ENCODE measurements at regions not wholly inside any gene's neighbourhood (a gene's known extent, or its start where the extent isn't known, plus 50 kb on each side); places are given as distances from the start of the nearest gene placed in this dataset.
"Not testable (repeated sequence)": the region's sequence is repeated elsewhere in the genome, so short reads cannot be mapped to it uniquely, and the experiment has no call there.

DNA sequence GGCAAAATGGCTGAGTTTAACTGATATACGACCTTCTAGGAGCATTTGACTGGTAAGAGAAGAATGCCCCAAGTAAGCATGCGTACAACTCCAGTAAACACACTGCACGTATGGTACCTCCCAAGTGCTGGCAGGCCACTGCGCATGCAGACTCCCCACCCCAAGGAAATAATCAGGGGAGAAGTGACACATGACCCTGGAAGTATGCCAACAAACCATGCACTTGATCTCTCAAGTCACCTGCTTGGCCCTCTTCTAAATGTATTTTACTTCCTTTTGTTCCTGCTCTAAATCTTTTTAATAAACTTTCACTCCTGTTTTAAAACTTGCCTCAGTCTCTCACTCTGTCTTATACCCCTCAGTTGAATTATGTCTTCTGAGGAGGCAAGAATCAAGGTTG, 129.8 kb upstream of the COL5A2 start:
- DNase-seq = no peak
- Mint-ChIP-seq H3K4me3 (no peak overlapping the region), H3K27me3 (no peaks in the 10 kb centered on the region), H3K4me1 (peaks cover 81% of the 10 kb centered on the region), H3K27ac (peak overlapping the region; percentile 16), H3K9me3 (peaks cover 12% of the 10 kb centered on the region), H3K36me3 (ENCODE audit: low read depth) (peaks cover 25% of the 10 kb centered on the region)
- no peak for ATAC-seq

DNA sequence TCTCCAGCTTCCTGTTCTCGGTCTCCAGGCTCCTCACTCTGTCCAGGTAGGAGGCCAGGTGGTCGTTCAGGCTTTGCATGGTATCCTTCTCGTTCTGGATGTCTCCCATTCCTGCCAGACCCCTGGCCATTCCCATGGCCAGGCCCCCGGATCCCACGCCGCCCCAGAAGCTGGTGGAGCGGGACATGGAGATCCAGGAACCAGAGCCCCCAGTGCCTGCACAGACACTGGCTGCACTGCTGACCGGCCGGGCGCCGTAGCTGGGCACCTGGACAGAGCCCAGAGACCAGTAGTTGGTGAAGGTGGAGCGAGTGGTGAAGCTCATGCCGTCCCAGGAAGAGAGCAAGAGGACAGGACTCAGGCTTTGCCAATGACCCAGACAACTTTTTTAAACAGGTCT, 129.1 kb upstream of the WDR75 start:
- no peaks in the 10 kb centered on the region for H3K27me3 Mint-ChIP-seq
- H3K36me3 Mint-ChIP-seq (ENCODE audit: low read depth) = peaks cover 10% of the 10 kb centered on the region
- H3K4me3 Mint-ChIP-seq = no peak overlapping the region
- peaks cover 58% of the 10 kb centered on the region for H3K4me1 Mint-ChIP-seq
- peak overlapping the region; percentile 83 for H3K27ac Mint-ChIP-seq
- ATAC-seq = peak; percentile 12
- DNase-seq = no peak
- H3K9me3 Mint-ChIP-seq = peaks cover 11% of the 10 kb centered on the region

DNA sequence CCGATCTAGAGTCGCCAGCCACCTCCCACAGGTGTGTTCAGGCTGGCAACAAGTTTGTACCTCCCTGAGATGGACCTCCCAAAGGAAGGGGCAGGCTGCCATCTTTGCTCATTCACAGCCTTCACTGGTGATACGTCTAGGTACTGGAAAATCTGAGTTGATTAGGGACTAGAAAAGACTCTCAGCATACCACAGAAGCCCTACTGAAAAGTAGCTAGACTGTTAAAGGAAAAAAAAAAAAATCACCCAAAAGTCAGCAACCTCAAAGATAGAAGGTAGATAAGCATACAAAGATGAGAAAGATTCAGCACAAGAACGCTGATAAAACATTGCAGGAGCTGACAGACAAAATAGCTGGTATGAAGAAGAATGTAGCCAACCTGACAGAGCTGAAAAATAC, 128.6 kb upstream of the WDR75 start:
- ATAC-seq = peak; percentile 96
- peaks cover 10% of the 10 kb centered on the region for H3K36me3 Mint-ChIP-seq (ENCODE audit: low read depth)
- peak overlapping the region; percentile 4 for H3K4me3 Mint-ChIP-seq
- DNase-seq = no peak
- H3K27ac Mint-ChIP-seq = peak overlapping the region; percentile 83
- no peaks in the 10 kb centered on the region for H3K27me3 Mint-ChIP-seq
- peaks cover 58% of the 10 kb centered on the region for H3K4me1 Mint-ChIP-seq
- peaks cover 11% of the 10 kb centered on the region for H3K9me3 Mint-ChIP-seq

- Mint-ChIP-seq H3K4me3 (no peak overlapping the region), H3K27ac (no peak overlapping the region), H3K27me3 (no peaks in the 10 kb centered on the region), H3K4me1 (peaks cover 6% of the 10 kb centered on the region), H3K9me3 (peaks cover 25% of the 10 kb centered on the region), H3K36me3 (ENCODE audit: low read depth) (peaks cover 8% of the 10 kb centered on the region)
- ATAC-seq (no peak), DNase-seq (no peak)
Measured at GRCh38 chr2:189318761-189319160, 122.5 kb upstream of the WDR75 start.

DNA sequence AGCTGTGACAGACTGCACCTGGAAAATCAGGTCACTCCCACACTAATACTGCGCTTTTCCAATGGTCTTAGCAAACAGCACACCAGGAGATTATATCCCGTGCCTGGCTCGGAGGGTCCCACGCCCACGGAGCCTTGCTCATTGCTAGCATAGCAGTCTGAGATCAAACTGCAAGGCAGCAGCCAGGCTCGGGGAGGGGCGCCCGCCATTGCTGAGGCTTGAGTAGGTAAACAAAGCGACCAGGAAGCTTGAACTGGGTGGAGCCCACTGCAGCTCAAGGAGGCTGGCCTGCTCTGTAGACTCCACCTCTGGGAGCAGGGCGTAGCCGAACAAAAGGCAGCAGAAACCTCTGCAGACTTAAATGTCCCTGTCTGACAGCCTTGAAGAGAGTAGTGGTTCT, 121.8 kb upstream of the WDR75 start:
- ATAC-seq; DNase-seq; H3K4me1 Mint-ChIP-seq; H3K27me3 Mint-ChIP-seq; H3K27ac Mint-ChIP-seq; H3K4me3 Mint-ChIP-seq; H3K36me3 Mint-ChIP-seq (ENCODE audit: low read depth): not testable (repeated sequence)
- H3K9me3 Mint-ChIP-seq = peaks cover 25% of the 10 kb centered on the region

- Mint-ChIP-seq H3K9me3 (peaks cover 18% of the 10 kb centered on the region), H3K36me3 (ENCODE audit: low read depth) (peaks cover 5% of the 10 kb centered on the region), H3K4me3 (no peak overlapping the region), H3K4me1 (peaks cover 3% of the 10 kb centered on the region), H3K27ac (no peak overlapping the region), H3K27me3 (no peaks in the 10 kb centered on the region)
- DNase-seq (no peak), ATAC-seq (no peak)
Measured at GRCh38 chr2:189327879-189328847, 113.1 kb upstream of the WDR75 start.

- ATAC-seq (no peak), DNase-seq (no peak)
- Mint-ChIP-seq H3K27me3 (no peaks in the 10 kb centered on the region), H3K27ac (no peak overlapping the region), H3K4me1 (peaks cover 3% of the 10 kb centered on the region), H3K36me3 (ENCODE audit: low read depth) (peaks cover 5% of the 10 kb centered on the region), H3K9me3 (peaks cover 18% of the 10 kb centered on the region), H3K4me3 (no peak overlapping the region)
Measured at GRCh38 chr2:189328848-189329245, 112.4 kb upstream of the WDR75 start.

GRCh38 chr2:189336276-189336975, 104.8 kb upstream of the WDR75 start:
- Mint-ChIP-seq H3K9me3 (peaks cover 30% of the 10 kb centered on the region), H3K4me1 (no peaks in the 10 kb centered on the region), H3K27me3 (no peaks in the 10 kb centered on the region), H3K27ac (no peak overlapping the region), H3K4me3 (no peak overlapping the region), H3K36me3 (ENCODE audit: low read depth) (peaks cover 11% of the 10 kb centered on the region)
- no peak for ATAC-seq
- no peak for DNase-seq

- Mint-ChIP-seq H3K4me3 (no peak overlapping the region), H3K27ac (no peak overlapping the region), H3K9me3 (peaks cover 21% of the 10 kb centered on the region), H3K27me3 (no peaks in the 10 kb centered on the region), H3K4me1 (no peaks in the 10 kb centered on the region), H3K36me3 (ENCODE audit: low read depth) (peaks cover 8% of the 10 kb centered on the region)
- no peak for DNase-seq
- no peak for ATAC-seq
Measured at GRCh38 chr2:189337656-189338055, 103.6 kb upstream of the WDR75 start.

DNA sequence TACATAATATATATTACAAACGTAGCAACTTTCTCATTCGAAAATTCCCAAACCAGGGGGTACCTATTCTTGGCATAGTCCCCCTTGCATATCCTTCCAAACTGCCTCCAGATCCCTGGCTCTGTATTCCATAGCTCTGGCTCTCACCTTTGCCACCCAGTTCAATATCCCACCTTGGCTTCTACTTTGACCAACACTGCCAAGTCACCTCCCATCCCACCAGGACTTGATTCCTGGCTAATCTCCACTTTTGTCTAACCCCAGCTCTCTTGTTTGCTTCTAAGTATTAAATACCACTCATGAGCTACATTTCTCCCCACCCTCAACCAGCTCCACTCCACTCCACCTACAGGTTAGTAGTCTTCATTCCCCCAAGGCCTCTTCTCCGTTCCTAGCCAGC, 103.2 kb upstream of the WDR75 start:
- ATAC-seq = no peak
- DNase-seq = no peak
- peaks cover 8% of the 10 kb centered on the region for H3K36me3 Mint-ChIP-seq (ENCODE audit: low read depth)
- H3K4me1 Mint-ChIP-seq = no peaks in the 10 kb centered on the region
- no peak overlapping the region for H3K4me3 Mint-ChIP-seq
- peaks cover 17% of the 10 kb centered on the region for H3K9me3 Mint-ChIP-seq
- H3K27me3 Mint-ChIP-seq = no peaks in the 10 kb centered on the region
- no peak overlapping the region for H3K27ac Mint-ChIP-seq

DNA sequence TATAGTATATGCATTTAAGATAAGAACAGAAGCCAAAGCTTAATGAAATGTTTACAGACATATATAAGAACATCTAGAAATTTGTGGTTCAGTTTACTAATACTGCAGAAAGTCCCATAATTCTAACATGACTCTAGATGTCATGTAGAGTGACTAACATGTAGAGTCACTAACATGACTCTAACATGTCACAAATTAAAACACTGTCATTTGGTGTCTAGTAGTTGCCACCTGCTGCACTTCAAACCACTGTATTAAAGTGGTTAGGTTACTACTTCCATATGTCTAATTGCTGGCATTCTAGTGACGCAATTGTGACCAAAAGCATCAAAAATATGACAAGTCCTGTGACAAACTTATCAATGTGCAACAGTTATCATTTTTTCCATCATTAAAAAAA, 100.2 kb upstream of the WDR75 start:
- Mint-ChIP-seq H3K36me3 (ENCODE audit: low read depth) (peaks cover 8% of the 10 kb centered on the region), H3K9me3 (peaks cover 17% of the 10 kb centered on the region), H3K4me1 (no peaks in the 10 kb centered on the region), H3K27ac (no peak overlapping the region), H3K27me3 (no peaks in the 10 kb centered on the region), H3K4me3 (no peak overlapping the region)
- ATAC-seq (peak; percentile 61), DNase-seq (no peak)

DNA sequence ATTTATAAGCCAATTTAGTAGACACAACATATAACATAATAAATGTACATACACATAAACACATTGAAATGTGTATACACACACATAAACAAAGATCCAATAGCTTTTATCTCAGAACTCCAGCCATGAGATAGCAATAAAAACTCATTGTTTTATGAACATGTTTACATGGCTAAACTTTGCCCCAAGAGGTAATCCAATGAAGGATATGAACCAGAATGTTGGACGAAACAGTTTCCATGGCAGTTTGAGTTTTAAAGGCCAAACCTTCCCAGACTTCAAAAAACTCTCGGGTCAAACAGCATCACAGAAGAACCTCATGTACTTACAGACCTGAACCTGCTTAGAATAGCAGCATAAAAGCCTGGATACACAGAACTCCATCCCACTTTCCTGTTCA, 97.2 kb upstream of the WDR75 start:
- Mint-ChIP-seq H3K27ac (no peak overlapping the region), H3K4me3 (no peak overlapping the region), H3K27me3 (no peaks in the 10 kb centered on the region), H3K9me3 (peaks cover 4% of the 10 kb centered on the region), H3K4me1 (peaks cover 18% of the 10 kb centered on the region), H3K36me3 (ENCODE audit: low read depth) (peaks cover 5% of the 10 kb centered on the region)
- DNase-seq (no peak), ATAC-seq (no peak)

GRCh38 chr2:189347540-189347939, 93.7 kb upstream of the WDR75 start:
- Mint-ChIP-seq H3K36me3 (ENCODE audit: low read depth) (no peaks in the 10 kb centered on the region), H3K4me1 (peaks cover 21% of the 10 kb centered on the region), H3K27me3 (no peaks in the 10 kb centered on the region), H3K9me3 (no peaks in the 10 kb centered on the region), H3K4me3 (no peak overlapping the region), H3K27ac (peak overlapping the region; percentile 51)
- peak; percentile 68 for ATAC-seq
- DNase-seq = no peak

DNA sequence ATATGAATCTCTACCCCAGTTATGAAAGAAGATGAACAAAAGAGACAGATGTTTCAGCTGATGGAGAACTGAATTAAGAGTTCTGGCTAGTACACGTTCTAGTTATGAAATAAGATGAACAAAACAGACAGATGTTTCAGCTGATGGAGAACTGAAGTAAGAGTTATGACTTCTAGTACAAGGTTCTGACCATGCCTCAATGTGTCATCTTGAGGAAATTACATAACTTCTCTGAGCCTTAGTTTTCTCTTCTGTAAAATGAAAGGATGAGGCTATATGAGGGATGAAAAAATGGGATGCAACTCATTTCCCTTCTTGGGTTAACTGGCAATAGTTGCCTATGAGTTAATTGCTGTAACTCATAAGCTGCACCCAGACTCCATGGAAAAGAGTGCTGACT, 92.9 kb upstream of the WDR75 start:
- H3K9me3 Mint-ChIP-seq = no peaks in the 10 kb centered on the region
- H3K27me3 Mint-ChIP-seq = no peaks in the 10 kb centered on the region
- peaks cover 21% of the 10 kb centered on the region for H3K4me1 Mint-ChIP-seq
- DNase-seq (no peak), ATAC-seq (no peak)
- H3K36me3 Mint-ChIP-seq (ENCODE audit: low read depth) = no peaks in the 10 kb centered on the region
- H3K27ac Mint-ChIP-seq = no peak overlapping the region
- no peak overlapping the region for H3K4me3 Mint-ChIP-seq
